Coronary artery (tissue), 2 donors: ENCODE measurements at regions not wholly inside any gene's neighbourhood (a gene's known extent, or its start where the extent isn't known, plus 50 kb on each side); places are given as distances from the start of the nearest gene placed in this dataset.
"Not testable (repeated sequence)": the region's sequence is repeated elsewhere in the genome, so short reads cannot be mapped to it uniquely, and the experiment has no call there.

Experiments used
- DNase-seq: peaks from one replicate; pipeline ENCODE4 v3.0.0-alpha.2; 2017; ENCODE audit warnings: low spot score
- H3K27ac ChIP-seq, 2 donors: fragments of 200-600 bp; sonication (generic); one replicate each; pipeline ENCODE4 v1.5.1; 2016 to 2019
- H3K4me3 ChIP-seq: fragments of 200-600 bp; sonication (generic); 2 replicates; pipeline ENCODE4 v1.5.1; 2016; ENCODE audit warnings: mild to moderate bottlenecking, moderate library complexity
- CTCF ChIP-seq: fragments of 200-600 bp; sonication (generic); IDR thresholded peaks from one replicate; pipeline ENCODE4 v1.5.1; 2019; ENCODE audit warnings: antibody characterized with exemption

- no peak for TF ChIP-seq CTCF
- no peak overlapping the region for H3K4me3 ChIP-seq
- DNase-seq: no peak
- no peak overlapping the region for H3K27ac ChIP-seq
Observed at GRCh38 chr3:62940771-62941563, 65.8 kb upstream of the CADPS start.

GRCh38 chr3:62942227-62942626 is 67.0 kb upstream of the CADPS start:
- DNase-seq: no peak
- Histone ChIP-seq H3K27ac (no peak overlapping the region), H3K4me3 (no peak overlapping the region)
- TF ChIP-seq CTCF: no peak

- DNase-seq: no peak
- H3K27ac ChIP-seq: no peak overlapping the region
- no peak overlapping the region for H3K4me3 ChIP-seq
- TF ChIP-seq CTCF: no peak
Observed at GRCh38 chr3:62942764-62943163, 67.5 kb upstream of the CADPS start.

GRCh38 chr3:62948921-62949320 is 73.7 kb upstream of the CADPS start:
- Histone ChIP-seq H3K4me3 (no peak overlapping the region), H3K27ac (no peak overlapping the region)
- no peak for DNase-seq
- TF ChIP-seq CTCF: no peak

GRCh38 chr3:62950210-62950609 is 75.0 kb upstream of the CADPS start:
- Histone ChIP-seq H3K27ac (no peak overlapping the region), H3K4me3 (no peak overlapping the region)
- DNase-seq: no peak
- no peak for TF ChIP-seq CTCF

- no peak for TF ChIP-seq CTCF
- no peak for DNase-seq
- Histone ChIP-seq H3K4me3 (no peak overlapping the region), H3K27ac (no peak overlapping the region)
Observed at GRCh38 chr3:62951037-62951613, 75.9 kb upstream of the CADPS start.

GRCh38 chr3:62951880-62952279 is 76.7 kb upstream of the CADPS start:
- H3K27ac ChIP-seq, H3K4me3 ChIP-seq: not testable (repeated sequence)

More at GRCh38 chr3:62951880-62952279, 76.7 kb upstream of the CADPS start:
- not testable (repeated sequence) for DNase-seq
